ENCODE measurements at regions not wholly inside any gene's neighbourhood (a gene's known extent, or its start where the extent isn't known, plus 50 kb on each side); places are given as distances from the start of the nearest gene placed in this dataset.
A peak's percentile ranks its signal among the peaks of the same experiment; 100 is the strongest.
"Not testable (repeated sequence)": the region's sequence is repeated elsewhere in the genome, so short reads cannot be mapped to it uniquely, and the experiment has no call there.

GRCh38 chr4:110850461-110851442, 227.9 kb upstream of the PITX2 start:
- DNase-seq: no peak

GRCh38 chr4:110851989-110852388, 229.1 kb upstream of the PITX2 start:
- DNase-seq: no peak

DNA sequence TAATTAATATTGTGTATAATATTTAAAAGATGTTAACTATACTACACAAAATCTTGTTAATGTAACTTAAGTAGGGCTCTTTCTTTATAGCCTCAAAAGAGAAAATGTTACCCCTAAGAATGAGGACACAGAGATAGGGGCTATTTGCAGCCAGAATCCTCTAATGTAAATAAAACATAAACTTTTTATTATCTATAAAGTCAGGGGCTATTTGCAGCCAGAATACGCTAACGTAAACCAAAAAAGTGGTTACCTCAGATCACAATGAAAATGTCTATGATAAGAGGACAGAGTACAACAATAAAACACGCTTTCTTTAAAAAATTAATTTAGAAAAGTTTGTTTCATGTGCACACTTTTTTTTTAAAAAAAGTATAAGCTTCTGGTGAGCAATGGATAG, 229.9 kb upstream of the PITX2 start:
- DNase-seq: no peak

DNA sequence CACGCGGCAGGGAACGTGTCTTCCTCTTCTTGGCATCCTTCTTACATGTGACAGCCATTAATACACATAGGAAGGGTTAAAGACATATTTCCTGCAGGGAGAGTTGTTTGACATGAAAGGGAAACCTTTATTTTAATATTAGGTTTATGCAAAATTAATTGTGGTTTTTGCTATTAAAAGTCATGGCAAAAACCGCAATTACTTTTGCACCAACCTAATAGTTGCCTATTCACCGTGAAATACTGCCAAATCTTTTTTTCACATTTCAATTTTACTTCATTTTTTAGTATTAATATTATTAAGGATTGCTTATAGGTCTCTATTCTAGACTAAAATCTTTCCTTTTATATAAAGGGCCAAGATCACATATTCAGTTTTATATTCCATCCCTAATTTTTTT, 230.4 kb upstream of the PITX2 start:
- DNase-seq: no peak

DNA sequence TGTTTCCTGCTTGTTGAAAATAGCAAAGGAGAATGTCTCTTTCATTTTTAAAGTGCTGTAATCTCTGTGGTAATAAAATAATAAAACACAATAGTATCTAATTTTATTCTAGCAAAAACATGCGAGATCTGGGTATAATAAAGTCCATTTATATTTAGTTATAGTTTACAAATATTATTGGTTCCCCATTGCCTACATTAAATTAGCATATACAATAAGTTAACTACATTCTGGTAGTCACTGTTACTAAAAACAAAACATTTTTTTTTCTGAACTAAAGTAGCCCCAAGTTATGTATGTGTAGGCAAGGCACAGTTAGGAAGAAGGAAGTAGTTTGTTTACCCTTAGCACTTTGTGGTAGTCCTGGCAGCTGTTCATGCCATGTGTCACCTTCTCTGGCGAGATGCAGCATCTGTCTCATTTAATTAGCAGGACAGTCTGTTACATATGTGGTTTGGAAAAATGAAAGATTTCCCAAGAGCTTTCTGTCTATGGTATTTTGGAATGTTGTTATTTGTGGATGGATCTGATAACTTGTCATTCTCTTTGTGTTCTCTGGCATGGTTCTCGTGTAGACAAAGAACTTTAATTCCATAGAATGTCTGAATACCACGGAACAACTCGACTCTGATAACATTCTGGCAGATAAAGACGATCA, 231.3 kb upstream of the PITX2 start:
- no peak for DNase-seq

GRCh38 chr4:110860125-110860524, 237.2 kb upstream of the PITX2 start:
- no peak for DNase-seq

GRCh38 chr4:110860901-110861300, 238.0 kb upstream of the PITX2 start:
- DNase-seq: no peak

DNA sequence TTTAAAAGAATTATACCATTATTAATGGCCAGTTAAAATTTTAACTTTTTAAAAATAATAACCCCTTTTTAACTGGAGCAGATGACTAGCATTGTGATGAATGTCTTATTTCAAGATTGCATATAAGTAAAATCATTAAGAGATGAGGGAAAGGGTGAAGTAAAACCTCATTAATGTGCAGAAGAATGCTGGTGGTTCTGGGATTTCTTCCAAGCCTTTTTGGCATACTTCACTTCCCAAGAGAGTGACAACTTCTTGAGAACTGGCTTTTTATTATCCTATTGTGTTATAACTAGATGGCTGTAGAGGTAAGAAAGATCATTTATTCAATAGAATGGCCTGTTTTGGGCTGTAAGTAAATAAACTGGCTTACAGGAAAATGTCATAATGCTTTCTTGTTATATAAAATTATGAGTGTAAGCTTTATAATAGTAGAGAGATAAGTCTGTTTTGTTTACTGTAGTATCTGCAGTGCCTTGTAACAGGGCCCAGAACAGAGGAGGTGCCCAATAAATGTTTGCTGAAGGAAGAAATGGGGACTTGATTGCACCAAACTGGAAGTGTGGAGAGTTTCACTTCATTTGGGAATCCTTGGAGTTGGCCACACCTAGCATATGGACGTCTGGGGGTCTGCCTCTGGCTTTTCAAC, 242.9 kb upstream of the PITX2 start:
- DNase-seq: no peak

- DNase-seq: no peak
Measured at GRCh38 chr4:110867251-110867960, 244.5 kb upstream of the PITX2 start.

DNA sequence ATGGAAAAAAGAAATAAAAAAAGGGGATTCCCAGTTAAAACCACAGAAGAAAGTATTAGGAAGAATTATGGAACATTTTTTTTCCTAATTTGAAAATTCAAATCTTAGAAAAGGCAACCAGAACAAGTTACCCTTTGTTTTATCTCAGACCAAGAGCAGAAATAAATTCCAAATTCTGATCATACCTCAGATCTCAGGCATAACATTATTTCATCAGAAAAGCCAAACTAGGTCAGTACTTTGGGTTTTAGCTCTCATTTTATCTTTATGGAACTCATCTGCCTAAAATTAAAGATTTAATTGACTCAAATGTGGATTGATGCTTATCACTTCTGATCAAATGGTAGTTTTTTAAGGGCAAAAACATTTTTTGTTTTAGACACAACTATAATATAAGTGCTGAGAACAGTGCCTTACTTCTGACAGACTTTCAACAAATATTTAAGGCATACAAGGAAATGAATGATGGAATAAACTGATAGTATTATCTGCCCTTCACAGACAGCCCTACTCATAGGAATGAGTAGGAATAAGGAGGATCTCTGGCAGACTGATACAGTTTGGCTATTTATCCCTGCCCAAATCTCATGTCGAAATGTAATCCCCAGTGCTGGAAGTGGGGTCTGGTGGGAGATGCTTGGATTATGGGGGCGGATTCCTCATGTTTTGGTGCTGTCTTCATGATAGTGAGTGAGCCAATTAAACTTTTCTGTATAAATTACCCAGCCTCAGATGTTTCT, 245.3 kb upstream of the PITX2 start:
- DNase-seq: no peak

DNA sequence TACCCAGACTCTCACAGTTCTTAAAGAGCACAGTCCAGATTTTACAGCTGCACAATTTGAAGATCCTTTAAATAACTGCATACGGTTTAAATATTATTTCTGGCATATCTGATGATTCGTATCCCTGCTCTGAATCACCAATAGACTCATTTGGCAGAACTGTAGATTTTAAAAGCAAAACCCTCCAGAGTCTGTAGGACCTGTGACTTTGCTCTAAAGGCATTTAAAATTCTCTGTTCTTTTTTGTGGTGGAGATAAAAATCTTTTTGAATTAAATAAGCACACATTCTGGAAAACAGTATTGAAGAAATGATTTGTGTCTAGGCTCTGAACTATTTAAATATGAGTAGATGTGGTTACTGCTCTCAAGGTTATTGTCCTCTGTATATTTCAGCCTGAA, 246.2 kb upstream of the PITX2 start:
- DNase-seq: no peak

- DNase-seq: peak; percentile 0 to 2
Measured at GRCh38 chr4:110869862-110870572, 247.1 kb upstream of the PITX2 start.

- DNase-seq: not testable (repeated sequence)
Measured at GRCh38 chr4:110876214-110876613, 253.3 kb upstream of the PITX2 start.

DNA sequence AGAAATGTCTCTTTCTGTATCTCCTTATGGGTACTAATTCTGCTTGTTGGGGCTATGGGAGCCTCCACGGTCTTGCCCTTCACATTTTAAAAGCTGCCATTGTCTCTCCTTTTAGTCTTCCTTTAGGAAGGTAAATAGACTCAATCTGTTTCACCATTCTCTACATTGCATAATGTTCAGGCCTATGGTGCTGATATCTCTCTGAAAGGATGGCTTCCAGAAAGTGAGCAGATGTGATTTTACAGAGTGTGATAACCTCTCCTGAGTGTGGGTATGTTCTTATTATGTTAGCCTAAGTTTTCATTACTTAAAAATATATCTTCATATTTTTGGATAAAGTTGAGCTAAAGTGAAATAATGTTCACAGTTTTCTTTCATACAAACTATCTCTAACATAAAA, 254.0 kb upstream of the PITX2 start:
- no peak for DNase-seq

GRCh38 chr4:110877778-110878370, 255.0 kb upstream of the PITX2 start:
- no peak for DNase-seq

GRCh38 chr4:110878413-110878812, 255.5 kb upstream of the PITX2 start:
- DNase-seq: no peak

DNA sequence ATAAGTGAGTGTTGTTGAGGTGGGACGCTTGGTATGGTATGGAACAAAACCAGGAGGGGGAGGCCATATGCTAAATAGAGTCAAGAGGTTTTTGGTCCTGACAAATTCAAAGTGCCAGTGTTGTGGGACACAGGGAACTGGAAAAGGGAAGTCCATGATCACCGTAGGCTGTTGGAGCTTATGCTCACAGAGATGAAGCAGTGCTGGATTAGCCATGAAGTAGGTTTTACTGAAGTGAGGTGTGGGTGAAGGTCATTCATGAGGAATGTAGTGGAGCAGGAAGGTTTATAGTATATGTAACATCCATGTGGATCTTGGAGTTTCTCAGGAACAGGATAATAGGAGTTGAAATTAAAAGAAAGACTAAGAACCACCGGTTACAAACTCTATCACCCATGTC, 256.1 kb upstream of the PITX2 start:
- DNase-seq: no peak

DNA sequence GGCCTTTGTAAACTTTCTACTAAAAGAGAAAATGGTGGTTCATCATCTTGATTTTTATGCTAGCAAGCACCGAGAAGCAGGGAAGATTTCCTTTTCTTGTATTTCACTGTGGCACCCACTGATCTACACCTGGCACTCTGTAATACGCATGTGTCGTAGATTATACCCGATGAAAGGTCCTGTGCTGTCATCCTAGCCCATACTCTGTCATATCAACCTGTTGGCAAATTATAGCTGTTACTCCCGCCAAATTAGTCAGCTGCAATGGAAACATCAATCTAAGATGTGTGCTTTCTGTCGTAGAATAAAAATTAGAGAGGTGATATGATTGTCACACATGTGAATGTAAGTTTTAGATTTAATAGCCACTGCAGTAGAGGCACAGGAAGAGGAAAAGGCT, 263.4 kb upstream of the PITX2 start:
- DNase-seq: no peak

GRCh38 chr4:110886856-110887255, 264.0 kb upstream of the PITX2 start:
- DNase-seq: no peak

GRCh38 chr4:110897784-110898183, 274.9 kb upstream of the PITX2 start:
- DNase-seq: no peak

- no peak for DNase-seq
Measured at GRCh38 chr4:110898290-110898689, 275.4 kb upstream of the PITX2 start.

Data from inflammatory macrophage treated with lipopolysaccharide for 1 hour (primary cell).